ENCODE measurements at regions not wholly inside any gene's neighbourhood (a gene's known extent, or its start where the extent isn't known, plus 50 kb on each side); places are given as distances from the start of the nearest gene placed in this dataset.

DNA sequence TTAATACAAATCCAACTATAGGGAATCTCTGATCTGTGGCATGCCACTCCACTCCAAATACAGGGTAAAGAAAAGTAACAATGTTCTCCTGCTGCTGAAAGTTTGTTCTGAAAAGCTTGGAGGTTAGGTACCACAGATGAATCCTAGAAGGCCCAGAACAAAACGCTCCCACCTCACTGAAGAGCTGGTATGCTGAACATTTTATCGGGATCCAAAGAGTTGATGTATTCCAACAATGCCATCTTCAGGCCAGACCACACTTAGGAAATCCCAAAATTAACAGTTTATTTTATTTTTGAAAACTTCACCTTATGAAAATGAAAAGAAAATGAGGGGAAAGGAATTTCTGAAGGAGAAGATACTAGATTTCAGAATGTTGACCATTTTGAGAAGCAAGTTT, 145.1 kb upstream of the CDH19 start:
- no peaks in the 10 kb centered on the region for H3K4me1 ChIP-seq (ENCODE audit: control insufficient read depth, insufficient read depth, low read length)
- TF ChIP-seq HOXC10 (CRISPR knock-in tag; IDR thresholded peaks at IDR 0.05), result no peak
- ChIA-PET CTCF (no interaction called here), POLR2A (no interaction called here)
- H3K36me3 ChIP-seq (ENCODE audit: control insufficient read depth in 2 of 2, insufficient read depth in 1 of 2, low read length in 2 of 2), result no peaks in the 10 kb centered on the region
- H3K27ac ChIP-seq (ENCODE audit: extremely low read depth, low read depth, low read length), result no peak overlapping the region
- H3K4me3 ChIP-seq (ENCODE audit: low read depth, low read length), result no peak overlapping the region
- H3K9me3 ChIP-seq (ENCODE audit: control insufficient read depth, insufficient read depth, low read depth, low read length), result no peaks in the 10 kb centered on the region

DNA sequence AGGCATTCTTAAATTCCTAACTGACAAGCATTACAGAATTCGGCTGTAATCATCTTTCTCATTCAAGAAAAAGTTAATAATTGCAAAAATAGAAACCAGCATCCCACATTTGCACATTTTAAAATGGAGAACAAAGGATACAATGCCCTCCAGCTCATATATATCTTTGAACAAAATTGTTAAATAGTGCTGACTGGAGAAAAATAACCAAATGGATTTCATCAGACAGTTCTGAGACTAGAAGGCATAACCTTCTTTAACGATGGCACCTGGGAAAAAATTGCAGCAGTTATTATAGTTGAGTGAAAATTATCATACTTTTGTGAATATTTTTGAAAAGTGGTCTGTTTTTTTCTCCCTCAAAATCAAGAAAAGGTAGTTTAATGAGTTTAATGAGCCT, 138.9 kb upstream of the CDH19 start:
- ChIA-PET POLR2A (no interaction called here), CTCF (no interaction called here)
- no peaks in the 10 kb centered on the region for H3K36me3 ChIP-seq (ENCODE audit: control insufficient read depth in 2 of 2, insufficient read depth in 1 of 2, low read length in 2 of 2)
- H3K9me3 ChIP-seq (ENCODE audit: control insufficient read depth, insufficient read depth, low read depth, low read length), result no peaks in the 10 kb centered on the region
- H3K4me1 ChIP-seq (ENCODE audit: control insufficient read depth, insufficient read depth, low read length), result no peaks in the 10 kb centered on the region
- H3K27ac ChIP-seq (ENCODE audit: extremely low read depth, low read depth, low read length), result no peak overlapping the region
- TF ChIP-seq ZNF48 (tag by site-specific recombination; IDR thresholded peaks at IDR 0.05) (no peak), ZNF514 (tag by site-specific recombination; IDR thresholded peaks at IDR 0.05) (no peak), ZNF837 (tag by site-specific recombination; IDR thresholded peaks at IDR 0.05) (no peak), ZNF548 (tag by site-specific recombination; IDR thresholded peaks at IDR 0.05) (no peak), ZNF658 (tag by site-specific recombination; IDR thresholded peaks at IDR 0.05) (no peak), ZNF16 (tag by site-specific recombination; IDR thresholded peaks at IDR 0.05; ENCODE audit: low read depth) (no peak), ZNF76 (tag by site-specific recombination; IDR thresholded peaks at IDR 0.05; ENCODE audit: borderline replicate concordance, low read depth) (no peak), ZNF335 (tag by site-specific recombination; conservative IDR thresholded peaks at IDR 0.05) (no peak), GLI4 (tag by site-specific recombination; IDR thresholded peaks at IDR 0.05) (no peak), ZBTB7A (tag by site-specific recombination; IDR thresholded peaks at IDR 0.05; ENCODE audit: low read depth) (no peak), ZNF366 (tag by site-specific recombination; conservative IDR thresholded peaks at IDR 0.05) (no peak), YY2 (tag by site-specific recombination; IDR thresholded peaks at IDR 0.05) (no peak), ZNF214 (tag by site-specific recombination; IDR thresholded peaks at IDR 0.05; ENCODE audit: borderline replicate concordance) (no peak), ZNF626 (tag by site-specific recombination; IDR thresholded peaks at IDR 0.05) (no peak)
- TF ChIP-seq, protein P1, sequence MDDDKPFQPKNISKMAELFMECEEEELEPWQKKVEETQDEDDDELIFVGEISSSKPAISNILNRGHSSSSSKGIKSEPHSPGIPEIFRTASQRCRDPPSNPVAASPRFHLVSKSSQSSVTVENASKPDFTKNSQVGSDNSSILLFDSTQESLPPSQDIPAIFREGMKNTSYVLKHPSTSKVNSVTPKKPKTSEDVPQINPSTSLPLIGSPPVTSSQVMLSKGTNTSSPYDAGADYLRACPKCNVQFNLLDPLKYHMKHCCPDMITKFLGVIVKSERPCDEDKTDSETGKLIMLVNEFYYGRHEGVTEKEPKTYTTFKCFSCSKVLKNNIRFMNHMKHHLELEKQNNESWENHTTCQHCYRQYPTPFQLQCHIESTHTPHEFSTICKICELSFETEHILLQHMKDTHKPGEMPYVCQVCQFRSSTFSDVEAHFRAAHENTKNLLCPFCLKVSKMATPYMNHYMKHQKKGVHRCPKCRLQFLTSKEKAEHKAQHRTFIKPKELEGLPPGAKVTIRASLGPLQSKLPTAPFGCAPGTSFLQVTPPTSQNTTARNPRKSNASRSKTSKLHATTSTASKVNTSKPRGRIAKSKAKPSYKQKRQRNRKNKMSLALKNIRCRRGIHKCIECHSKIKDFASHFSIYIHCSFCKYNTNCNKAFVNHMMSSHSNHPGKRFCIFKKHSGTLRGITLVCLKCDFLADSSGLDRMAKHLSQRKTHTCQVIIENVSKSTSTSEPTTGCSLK (tag by site-specific recombination; IDR thresholded peaks at IDR 0.05), result no peak
- TF ChIP-seq, protein P2, sequence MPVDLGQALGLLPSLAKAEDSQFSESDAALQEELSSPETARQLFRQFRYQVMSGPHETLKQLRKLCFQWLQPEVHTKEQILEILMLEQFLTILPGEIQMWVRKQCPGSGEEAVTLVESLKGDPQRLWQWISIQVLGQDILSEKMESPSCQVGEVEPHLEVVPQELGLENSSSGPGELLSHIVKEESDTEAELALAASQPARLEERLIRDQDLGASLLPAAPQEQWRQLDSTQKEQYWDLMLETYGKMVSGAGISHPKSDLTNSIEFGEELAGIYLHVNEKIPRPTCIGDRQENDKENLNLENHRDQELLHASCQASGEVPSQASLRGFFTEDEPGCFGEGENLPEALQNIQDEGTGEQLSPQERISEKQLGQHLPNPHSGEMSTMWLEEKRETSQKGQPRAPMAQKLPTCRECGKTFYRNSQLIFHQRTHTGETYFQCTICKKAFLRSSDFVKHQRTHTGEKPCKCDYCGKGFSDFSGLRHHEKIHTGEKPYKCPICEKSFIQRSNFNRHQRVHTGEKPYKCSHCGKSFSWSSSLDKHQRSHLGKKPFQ (tag by site-specific recombination; IDR thresholded peaks at IDR 0.05), result no peak
- TF ChIP-seq, protein P3, sequence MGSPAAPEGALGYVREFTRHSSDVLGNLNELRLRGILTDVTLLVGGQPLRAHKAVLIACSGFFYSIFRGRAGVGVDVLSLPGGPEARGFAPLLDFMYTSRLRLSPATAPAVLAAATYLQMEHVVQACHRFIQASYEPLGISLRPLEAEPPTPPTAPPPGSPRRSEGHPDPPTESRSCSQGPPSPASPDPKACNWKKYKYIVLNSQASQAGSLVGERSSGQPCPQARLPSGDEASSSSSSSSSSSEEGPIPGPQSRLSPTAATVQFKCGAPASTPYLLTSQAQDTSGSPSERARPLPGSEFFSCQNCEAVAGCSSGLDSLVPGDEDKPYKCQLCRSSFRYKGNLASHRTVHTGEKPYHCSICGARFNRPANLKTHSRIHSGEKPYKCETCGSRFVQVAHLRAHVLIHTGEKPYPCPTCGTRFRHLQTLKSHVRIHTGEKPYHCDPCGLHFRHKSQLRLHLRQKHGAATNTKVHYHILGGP (tag by site-specific recombination; IDR thresholded peaks at IDR 0.05), result no peak
- TF ChIP-seq, protein P4, sequence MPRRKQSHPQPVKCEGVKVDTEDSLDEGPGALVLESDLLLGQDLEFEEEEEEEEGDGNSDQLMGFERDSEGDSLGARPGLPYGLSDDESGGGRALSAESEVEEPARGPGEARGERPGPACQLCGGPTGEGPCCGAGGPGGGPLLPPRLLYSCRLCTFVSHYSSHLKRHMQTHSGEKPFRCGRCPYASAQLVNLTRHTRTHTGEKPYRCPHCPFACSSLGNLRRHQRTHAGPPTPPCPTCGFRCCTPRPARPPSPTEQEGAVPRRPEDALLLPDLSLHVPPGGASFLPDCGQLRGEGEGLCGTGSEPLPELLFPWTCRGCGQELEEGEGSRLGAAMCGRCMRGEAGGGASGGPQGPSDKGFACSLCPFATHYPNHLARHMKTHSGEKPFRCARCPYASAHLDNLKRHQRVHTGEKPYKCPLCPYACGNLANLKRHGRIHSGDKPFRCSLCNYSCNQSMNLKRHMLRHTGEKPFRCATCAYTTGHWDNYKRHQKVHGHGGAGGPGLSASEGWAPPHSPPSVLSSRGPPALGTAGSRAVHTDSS (tag by site-specific recombination; IDR thresholded peaks at IDR 0.05), result no peak
- TF ChIP-seq, protein P5, sequence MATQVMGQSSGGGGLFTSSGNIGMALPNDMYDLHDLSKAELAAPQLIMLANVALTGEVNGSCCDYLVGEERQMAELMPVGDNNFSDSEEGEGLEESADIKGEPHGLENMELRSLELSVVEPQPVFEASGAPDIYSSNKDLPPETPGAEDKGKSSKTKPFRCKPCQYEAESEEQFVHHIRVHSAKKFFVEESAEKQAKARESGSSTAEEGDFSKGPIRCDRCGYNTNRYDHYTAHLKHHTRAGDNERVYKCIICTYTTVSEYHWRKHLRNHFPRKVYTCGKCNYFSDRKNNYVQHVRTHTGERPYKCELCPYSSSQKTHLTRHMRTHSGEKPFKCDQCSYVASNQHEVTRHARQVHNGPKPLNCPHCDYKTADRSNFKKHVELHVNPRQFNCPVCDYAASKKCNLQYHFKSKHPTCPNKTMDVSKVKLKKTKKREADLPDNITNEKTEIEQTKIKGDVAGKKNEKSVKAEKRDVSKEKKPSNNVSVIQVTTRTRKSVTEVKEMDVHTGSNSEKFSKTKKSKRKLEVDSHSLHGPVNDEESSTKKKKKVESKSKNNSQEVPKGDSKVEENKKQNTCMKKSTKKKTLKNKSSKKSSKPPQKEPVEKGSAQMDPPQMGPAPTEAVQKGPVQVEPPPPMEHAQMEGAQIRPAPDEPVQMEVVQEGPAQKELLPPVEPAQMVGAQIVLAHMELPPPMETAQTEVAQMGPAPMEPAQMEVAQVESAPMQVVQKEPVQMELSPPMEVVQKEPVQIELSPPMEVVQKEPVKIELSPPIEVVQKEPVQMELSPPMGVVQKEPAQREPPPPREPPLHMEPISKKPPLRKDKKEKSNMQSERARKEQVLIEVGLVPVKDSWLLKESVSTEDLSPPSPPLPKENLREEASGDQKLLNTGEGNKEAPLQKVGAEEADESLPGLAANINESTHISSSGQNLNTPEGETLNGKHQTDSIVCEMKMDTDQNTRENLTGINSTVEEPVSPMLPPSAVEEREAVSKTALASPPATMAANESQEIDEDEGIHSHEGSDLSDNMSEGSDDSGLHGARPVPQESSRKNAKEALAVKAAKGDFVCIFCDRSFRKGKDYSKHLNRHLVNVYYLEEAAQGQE (tag by site-specific recombination; IDR thresholded peaks at IDR 0.05), result no peak
- TF ChIP-seq, protein P6, sequence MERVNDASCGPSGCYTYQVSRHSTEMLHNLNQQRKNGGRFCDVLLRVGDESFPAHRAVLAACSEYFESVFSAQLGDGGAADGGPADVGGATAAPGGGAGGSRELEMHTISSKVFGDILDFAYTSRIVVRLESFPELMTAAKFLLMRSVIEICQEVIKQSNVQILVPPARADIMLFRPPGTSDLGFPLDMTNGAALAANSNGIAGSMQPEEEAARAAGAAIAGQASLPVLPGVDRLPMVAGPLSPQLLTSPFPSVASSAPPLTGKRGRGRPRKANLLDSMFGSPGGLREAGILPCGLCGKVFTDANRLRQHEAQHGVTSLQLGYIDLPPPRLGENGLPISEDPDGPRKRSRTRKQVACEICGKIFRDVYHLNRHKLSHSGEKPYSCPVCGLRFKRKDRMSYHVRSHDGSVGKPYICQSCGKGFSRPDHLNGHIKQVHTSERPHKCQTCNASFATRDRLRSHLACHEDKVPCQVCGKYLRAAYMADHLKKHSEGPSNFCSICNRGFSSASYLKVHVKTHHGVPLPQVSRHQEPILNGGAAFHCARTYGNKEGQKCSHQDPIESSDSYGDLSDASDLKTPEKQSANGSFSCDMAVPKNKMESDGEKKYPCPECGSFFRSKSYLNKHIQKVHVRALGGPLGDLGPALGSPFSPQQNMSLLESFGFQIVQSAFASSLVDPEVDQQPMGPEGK (tag by site-specific recombination; IDR thresholded peaks at IDR 0.05), result no peak
- H3K4me3 ChIP-seq (ENCODE audit: low read depth, low read length), result no peak overlapping the region
